Caco-2 (cell line): ENCODE measurements at regions not wholly inside any gene's neighbourhood (a gene's known extent, or its start where the extent isn't known, plus 50 kb on each side); places are given as distances from the start of the nearest gene placed in this dataset.

Source experiments
- BruUV-seq: library from RNA; stranded (reverse); fragments of 400-500 nt; replicated peaks from 2 replicates; lab custom pipeline; 2021; lab: Mats Ljungman, UMichigan
- CTCF ChIA-PET: fragments of 300-600 bp; sonication (Branson Sonifier 250); formaldehyde crosslinking; loops from one replicate; lab custom pipeline; 2022; ENCODE audit warnings: antibody characterized with exemption; lab: Charles Lee
- POLR2A ChIA-PET: fragments of 300-600 bp; sonication (Branson Sonifier 250); formaldehyde crosslinking; loops from one replicate; lab custom pipeline; 2022; ENCODE audit warnings: antibody characterized with exemption; lab: Charles Lee
- DNase-seq, 2 experiments: peaks; one replicate each; pipeline versions ENCODE4 v3.0.0 to v3.0.0-alpha.2; 2020 to 2022
- H3K27me3 ChIP-seq: replicated peaks from 2 replicates; pipeline ENCODE4 v1.6.0; 2011; ENCODE audit warnings: low read length; ENCODE audit not compliant: control insufficient read depth, insufficient read depth
- H3K36me3 ChIP-seq: 2 replicates; pipeline ENCODE4 v1.5.1; 2011; ENCODE audit warnings: low read length; ENCODE audit not compliant: control insufficient read depth, insufficient read depth
- H3K4me1 ChIP-seq: fragments of 250-450 bp; sonication (Bioruptor Pico); 2 replicates; pipeline ENCODE4 v1.5.1; 2020; ENCODE audit warnings: mild to moderate bottlenecking
- H3K4me3 ChIP-seq: 2 replicates; pipeline ENCODE4 v1.5.1; 2011; ENCODE audit warnings: low read depth, mild to moderate bottlenecking, control low read depth, low read length
- H3K9me3 ChIP-seq: fragments of 250-450 bp; sonication (Bioruptor Pico); 2 replicates; pipeline ENCODE4 v1.5.1; 2020; ENCODE audit warnings: mild to moderate bottlenecking, moderate library complexity
- H3K27ac Mint-ChIP-seq: one replicate; pipeline ENCODE4 v1.8.0; 2022; ENCODE audit warnings: mixed read lengths; ENCODE audit not compliant: unreplicated experiment
- H3K27me3 Mint-ChIP-seq: one replicate; pipeline ENCODE4 v1.8.0; 2022; ENCODE audit warnings: mixed read lengths; ENCODE audit not compliant: insufficient read depth, unreplicated experiment
- H3K36me3 Mint-ChIP-seq: one replicate; pipeline ENCODE4 v1.8.0; 2022; ENCODE audit warnings: mild to moderate bottlenecking, mixed read lengths; ENCODE audit not compliant: insufficient read depth, unreplicated experiment
- H3K4me1 Mint-ChIP-seq: one replicate; pipeline ENCODE4 v1.8.0; 2022; ENCODE audit warnings: low read depth, mixed read lengths; ENCODE audit not compliant: unreplicated experiment
- H3K4me3 Mint-ChIP-seq: one replicate; pipeline ENCODE4 v1.8.0; 2022; ENCODE audit warnings: mild to moderate bottlenecking, moderate library complexity, mixed read lengths; ENCODE audit not compliant: unreplicated experiment
- H3K9me3 Mint-ChIP-seq: one replicate; pipeline ENCODE4 v1.8.0; 2022; ENCODE audit warnings: mixed read lengths; ENCODE audit not compliant: unreplicated experiment
- CTCF ChIP-seq, 2 experiments: fragments of 200-600 bp in 1 of 2; IDR thresholded peaks; 1 replicate in 1 of 2; 2 replicates in 1 of 2; pipeline versions ENCODE4 v1.5.1 to v1.8.0; 2011 to 2022; ENCODE audit warnings: antibody characterized with exemption in 1 of 2, control low read depth in 1 of 2, inconsistent platforms in 1 of 2, low read depth in 1 of 2, low read length in 1 of 2, mild to moderate bottlenecking in 1 of 2, moderate library complexity in 1 of 2; ENCODE audit not compliant: insufficient read depth in 1 of 2, severe bottlenecking in 1 of 2, unreplicated experiment in 1 of 2
- intact Hi-C: fragments of 100-400 bp; cut with micrococcal nuclease; formaldehyde crosslinking; loops from one replicate; pipeline ENCODE4 v1.10.0; 2022; ENCODE audit not compliant: unreplicated experiment

GRCh38 chr17:65446043-65446442, 115.4 kb downstream of the AXIN2 start:
- no peak overlapping the region for H3K4me3 Mint-ChIP-seq
- no peak overlapping the region for H3K4me3 ChIP-seq
- H3K36me3 Mint-ChIP-seq, result no peaks in the 10 kb centered on the region
- no peak overlapping the region for H3K27ac Mint-ChIP-seq
- DNase-seq, result no peak
- no TSS peak for BruUV-seq
- H3K36me3 ChIP-seq, result no peaks in the 10 kb centered on the region
- H3K4me1 ChIP-seq, result no peaks in the 10 kb centered on the region
- intact Hi-C loops, result loop anchor here (5.0 to 10.0 kb wide), 2 partner anchors 716 to 1731 kb away; no protein-coding TSS in a partner anchor
- TF ChIP-seq CTCF (IDR thresholded peaks at IDR 0.05; ENCODE audit: insufficient read depth in 1 of 2, low read depth in 1 of 2, low read length in 1 of 2, severe bottlenecking in 1 of 2, unreplicated experiment in 1 of 2), result no peak
- POLR2A ChIA-PET, result no interaction called here
- H3K4me1 Mint-ChIP-seq, result no peaks in the 10 kb centered on the region
- peaks cover 5% of the 10 kb centered on the region for H3K9me3 Mint-ChIP-seq
- CTCF ChIA-PET, result no interaction called here
- no peaks in the 10 kb centered on the region for H3K9me3 ChIP-seq
- peaks cover 3% of the 10 kb centered on the region for H3K27me3 Mint-ChIP-seq
- H3K27me3 ChIP-seq, result no peaks in the 10 kb centered on the region

GRCh38 chr17:65444049-65444448, 117.4 kb downstream of the AXIN2 start:
- no peak overlapping the region for H3K27ac Mint-ChIP-seq
- no peak for TF ChIP-seq CTCF (IDR thresholded peaks at IDR 0.05; ENCODE audit: insufficient read depth in 1 of 2, low read depth in 1 of 2, low read length in 1 of 2, severe bottlenecking in 1 of 2, unreplicated experiment in 1 of 2)
- no peaks in the 10 kb centered on the region for H3K9me3 Mint-ChIP-seq
- POLR2A ChIA-PET, result no interaction called here
- peaks cover 1% of the 10 kb centered on the region for H3K4me1 Mint-ChIP-seq
- H3K27me3 ChIP-seq, result no peaks in the 10 kb centered on the region
- CTCF ChIA-PET, result no interaction called here
- no peak overlapping the region for H3K4me3 Mint-ChIP-seq
- H3K27me3 Mint-ChIP-seq, result peaks cover 3% of the 10 kb centered on the region
- no peaks in the 10 kb centered on the region for H3K9me3 ChIP-seq
- intact Hi-C loops, result loop anchor here (10.0 kb wide), 1 partner anchor 1729 kb away; no protein-coding TSS in a partner anchor
- DNase-seq, result no peak
- no peaks in the 10 kb centered on the region for H3K36me3 ChIP-seq
- no peaks in the 10 kb centered on the region for H3K36me3 Mint-ChIP-seq
- BruUV-seq, result no TSS peak
- H3K4me3 ChIP-seq, result no peak overlapping the region
- H3K4me1 ChIP-seq, result no peaks in the 10 kb centered on the region

- intact Hi-C loops, result loop anchor here (10.0 kb wide), 1 partner anchor 1728 kb away; no protein-coding TSS in a partner anchor
- ChIA-PET POLR2A (no interaction called here), CTCF (interaction anchor here (0.9 kb wide), 1 partner anchor 148 kb away, joined by 4 read pairs; no protein-coding TSS in a partner anchor)
- H3K9me3 ChIP-seq, result no peaks in the 10 kb centered on the region
- H3K4me1 ChIP-seq, result 0 out of 2 replicates have a peak, but pooled peaks cover 5% of the 10 kb centered on the region
- no peak for DNase-seq
- no peaks in the 10 kb centered on the region for H3K27me3 ChIP-seq
- no peaks in the 10 kb centered on the region for H3K36me3 Mint-ChIP-seq
- TF ChIP-seq CTCF (IDR thresholded peaks at IDR 0.05; ENCODE audit: insufficient read depth in 1 of 2, low read depth in 1 of 2, low read length in 1 of 2, severe bottlenecking in 1 of 2, unreplicated experiment in 1 of 2), result no peak
- peaks cover 3% of the 10 kb centered on the region for H3K27me3 Mint-ChIP-seq
- H3K36me3 ChIP-seq, result no peaks in the 10 kb centered on the region
- no TSS peak for BruUV-seq
- H3K9me3 Mint-ChIP-seq, result no peaks in the 10 kb centered on the region
- H3K4me3 ChIP-seq, result no peak overlapping the region
- H3K4me3 Mint-ChIP-seq, result no peak overlapping the region
- no peak overlapping the region for H3K27ac Mint-ChIP-seq
- H3K4me1 Mint-ChIP-seq, result peaks cover 8% of the 10 kb centered on the region
These were observed 118.8 kb downstream of the AXIN2 start for GRCh38 chr17:65442691-65443090.
